Lower leg skin (tissue), 4 donors: ENCODE measurements at regions not wholly inside any gene's neighbourhood (a gene's known extent, or its start where the extent isn't known, plus 50 kb on each side); places are given as distances from the start of the nearest gene placed in this dataset.

Source experiments
- DNase-seq, 2 donors: peaks; one replicate each; pipeline ENCODE4 v3.0.0-alpha.2; 2019; ENCODE audit warnings: low spot score in 2 of 2
- H3K4me3 ChIP-seq: fragments of 200-600 bp; sonication (generic); 2 replicates; pipeline ENCODE4 v1.5.1; 2017; ENCODE audit warnings: mild to moderate bottlenecking, low read depth; ENCODE audit not compliant: poor library complexity, severe bottlenecking
- CTCF ChIP-seq, 3 donors: fragments of 450-650 bp; IDR thresholded peaks; one replicate each; pipeline ENCODE4 v1.5.1; 2016; ENCODE audit warnings: antibody characterized with exemption in 3 of 3, mild to moderate bottlenecking in 3 of 3, moderate library complexity in 2 of 3
- POLR2A ChIP-seq, 2 donors: fragments of 450-650 bp; IDR thresholded peaks; one replicate each; pipeline ENCODE4 v1.6.1; 2016 to 2017; ENCODE audit warnings: antibody characterized with exemption in 2 of 2, mild to moderate bottlenecking in 1 of 2, moderate library complexity in 1 of 2
- WGBS, 2 donors: methylation state at CpG; one replicate each; pipeline ENCODE4 v1.1.5; 2018; 5-methylcytosine and 5-hydroxymethylcytosine counted together
- intact Hi-C: fragments of 100-400 bp; cut with DNase I; formaldehyde crosslinking; loops from one replicate; pipeline ENCODE4 v1.15.0; 2023; ENCODE audit warnings: low total_unique reads

DNA sequence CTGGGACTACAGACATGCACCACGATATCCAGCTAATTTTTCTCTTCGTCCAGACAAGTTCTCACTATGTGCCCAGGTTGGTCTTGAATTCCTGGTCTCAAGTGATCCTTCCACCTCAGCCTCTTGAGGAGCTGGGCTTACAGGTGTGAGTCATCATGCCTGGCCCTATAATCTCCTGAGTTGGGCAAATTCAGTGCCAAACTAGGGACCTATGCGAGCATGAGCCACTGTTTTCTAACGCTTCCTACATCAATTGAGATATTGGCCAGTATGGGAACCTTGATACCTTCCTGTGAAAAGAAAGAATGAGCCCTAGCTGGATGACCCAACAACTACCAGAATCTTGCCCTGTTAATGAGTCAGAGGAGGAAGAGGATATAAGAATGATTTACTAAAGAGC lies 585.2 kb downstream of the C12orf50 start:
- intact Hi-C loops, result no loop called here
- TF ChIP-seq CTCF (IDR thresholded peaks at IDR 0.05), result no peak
- no peak for TF ChIP-seq POLR2A (IDR thresholded peaks at IDR 0.05)
- 55 to 66% methylated on average over 4 of the region's 4 CpGs for WGBS, 2 donors

GRCh38 chr12:87441511-87441910 lies 587.7 kb downstream of the C12orf50 start:
- WGBS, 2 donors, result 76 to 84% methylated on average over 3 of the region's 3 CpGs
- intact Hi-C loops, result no loop called here
- no peak for DNase-seq

More for the DNA sequence above, 585.2 kb downstream of the C12orf50 start:
- DNase-seq, result no peak
- H3K4me3 ChIP-seq, result no peak overlapping the region

GRCh38 chr12:87439990-87440827 lies 589.0 kb downstream of the C12orf50 start:
- intact Hi-C loops, result no loop called here
- 3 to 5% methylated on average over 2 of the region's 2 CpGs for WGBS, 2 donors
- H3K4me3 ChIP-seq, result no peak overlapping the region
- DNase-seq, result peak in 1 of 2 donors; percentile 36
- TF ChIP-seq CTCF (IDR thresholded peaks at IDR 0.05), result no peak
- TF ChIP-seq POLR2A (IDR thresholded peaks at IDR 0.05), result no peak

More at GRCh38 chr12:87441511-87441910, 587.7 kb downstream of the C12orf50 start:
- TF ChIP-seq CTCF (IDR thresholded peaks at IDR 0.05) (no peak), POLR2A (IDR thresholded peaks at IDR 0.05) (no peak)
- H3K4me3 ChIP-seq, result no peak overlapping the region

DNA sequence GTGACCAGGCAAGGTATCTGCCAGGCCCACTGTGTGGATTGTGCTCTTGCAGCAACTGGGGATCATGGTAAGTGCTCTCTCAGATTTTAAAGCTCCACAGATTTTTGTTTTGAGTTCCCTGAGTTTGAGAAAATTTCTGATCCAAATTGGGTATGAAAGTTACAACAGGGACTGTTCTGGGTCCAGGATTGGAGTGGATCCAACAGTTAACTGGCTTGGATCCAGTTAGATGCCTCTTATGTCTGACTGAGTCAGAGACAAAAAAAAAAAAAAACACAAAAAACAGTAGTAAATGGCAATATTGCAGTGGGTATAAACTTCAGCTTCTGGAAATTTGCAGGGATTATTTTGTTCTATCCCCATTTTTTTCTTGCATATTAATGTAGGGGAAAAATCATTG lies 598.8 kb downstream of the C12orf50 start:
- no peak for DNase-seq
- no peak overlapping the region for H3K4me3 ChIP-seq
- no peak for TF ChIP-seq POLR2A (IDR thresholded peaks at IDR 0.05)
- no peak for TF ChIP-seq CTCF (IDR thresholded peaks at IDR 0.05)
- intact Hi-C loops, result no loop called here

- WGBS, 2 donors, result 24 to 52% methylated on average over 1 of the region's 1 CpG
- no peak for DNase-seq
- H3K4me3 ChIP-seq, result no peak overlapping the region
- intact Hi-C loops, result no loop called here
- no peak for TF ChIP-seq POLR2A (IDR thresholded peaks at IDR 0.05)
- no peak for TF ChIP-seq CTCF (IDR thresholded peaks at IDR 0.05)
These were observed 600.4 kb downstream of the C12orf50 start for GRCh38 chr12:87428701-87429277.
